AG04449 (cell line): ENCODE measurements at regions not wholly inside any gene's neighbourhood (a gene's known extent, or its start where the extent isn't known, plus 50 kb on each side); places are given as distances from the start of the nearest gene placed in this dataset.

Experiments
- CTCF ChIA-PET: fragments of 350-600 bp; formaldehyde crosslinking; extraction: SDS; loops from one replicate; lab custom pipeline; 2021; ENCODE audit warnings: antibody characterized with exemption; lab: Yijun Ruan, JAX
- POLR2A ChIA-PET: fragments of 400-600, 350-600 bp; formaldehyde crosslinking; extraction: SDS; loops from one replicate; lab custom pipeline; 2020; ENCODE audit warnings: antibody characterized with exemption, inconsistent platforms; lab: Yijun Ruan, JAX
- DNase-seq: peaks from one replicate; pipeline ENCODE4 v3.0.0-alpha.2; 2010; ENCODE audit warnings: low read depth, low spot score
- H3K4me3 ChIP-seq: 2 replicates; pipeline ENCODE4 v1.5.1; 2011; ENCODE audit warnings: low read depth, mild to moderate bottlenecking, control low read depth, low read length
- TF ChIP-seq, protein P1 (sequence below): IDR thresholded peaks from one replicate; pipeline ENCODE4 v1.5.1; 2011; ENCODE audit warnings: mild to moderate bottlenecking, moderate library complexity, low read length, control low read depth, inconsistent platforms; ENCODE audit not compliant: insufficient read depth; ENCODE audit errors: missing control alignments

DNA sequence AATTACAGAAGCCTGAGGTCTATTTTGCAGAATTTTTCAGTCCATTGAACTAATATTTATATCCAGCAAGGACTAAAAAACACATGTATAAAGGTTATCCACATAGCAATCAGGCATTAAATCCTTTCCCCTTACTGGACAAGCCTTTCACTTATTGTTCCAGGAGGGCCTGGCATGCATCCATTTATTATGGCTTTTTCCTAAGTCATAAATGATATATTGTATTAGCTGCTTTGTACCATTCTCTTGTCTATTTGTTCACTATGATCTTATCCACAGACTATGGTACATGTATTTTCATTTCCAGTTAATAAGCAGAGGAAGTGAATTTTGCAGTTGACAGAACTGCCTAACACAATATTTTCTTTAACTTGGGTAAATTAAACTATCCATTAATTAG, 105.4 kb upstream of the ANK2 start:
- no peak for DNase-seq
- CTCF ChIA-PET: interaction anchor here (1.3 to 14.5 kb wide), 4 partner anchors 8 to 178 kb away, joined by 4 to 289 read pairs (median 15); no protein-coding TSS in a partner anchor
- TF ChIP-seq, protein P1, sequence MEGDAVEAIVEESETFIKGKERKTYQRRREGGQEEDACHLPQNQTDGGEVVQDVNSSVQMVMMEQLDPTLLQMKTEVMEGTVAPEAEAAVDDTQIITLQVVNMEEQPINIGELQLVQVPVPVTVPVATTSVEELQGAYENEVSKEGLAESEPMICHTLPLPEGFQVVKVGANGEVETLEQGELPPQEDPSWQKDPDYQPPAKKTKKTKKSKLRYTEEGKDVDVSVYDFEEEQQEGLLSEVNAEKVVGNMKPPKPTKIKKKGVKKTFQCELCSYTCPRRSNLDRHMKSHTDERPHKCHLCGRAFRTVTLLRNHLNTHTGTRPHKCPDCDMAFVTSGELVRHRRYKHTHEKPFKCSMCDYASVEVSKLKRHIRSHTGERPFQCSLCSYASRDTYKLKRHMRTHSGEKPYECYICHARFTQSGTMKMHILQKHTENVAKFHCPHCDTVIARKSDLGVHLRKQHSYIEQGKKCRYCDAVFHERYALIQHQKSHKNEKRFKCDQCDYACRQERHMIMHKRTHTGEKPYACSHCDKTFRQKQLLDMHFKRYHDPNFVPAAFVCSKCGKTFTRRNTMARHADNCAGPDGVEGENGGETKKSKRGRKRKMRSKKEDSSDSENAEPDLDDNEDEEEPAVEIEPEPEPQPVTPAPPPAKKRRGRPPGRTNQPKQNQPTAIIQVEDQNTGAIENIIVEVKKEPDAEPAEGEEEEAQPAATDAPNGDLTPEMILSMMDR: no peak
- H3K4me3 ChIP-seq: no peak overlapping the region
- POLR2A ChIA-PET: no interaction called here

DNA sequence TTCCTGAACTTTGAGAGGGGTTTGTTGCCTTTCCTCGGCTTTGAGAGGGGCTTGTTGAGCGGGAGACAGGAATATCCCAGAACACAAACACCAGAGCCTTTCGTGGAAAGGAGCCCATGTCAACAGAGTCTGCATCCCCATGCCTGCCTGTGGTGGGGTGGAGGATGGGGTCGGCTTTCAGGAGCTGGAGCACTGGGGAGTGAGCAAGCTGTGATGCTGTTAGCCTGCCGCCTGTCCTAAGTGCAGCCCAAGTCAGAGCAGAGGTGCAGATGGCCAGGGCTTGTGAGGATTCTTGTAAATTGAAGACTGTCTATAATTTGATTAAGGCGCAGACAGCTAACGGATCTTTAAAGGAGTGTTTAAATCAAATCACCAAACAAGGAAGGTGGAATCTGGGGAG, 103.3 kb upstream of the ANK2 start:
- TF ChIP-seq, protein P1: no peak
- DNase-seq: no peak
- CTCF ChIA-PET: interaction anchor here (4.7 to 14.5 kb wide), 2 partner anchors 7 to 180 kb away, joined by 33 to 289 read pairs; no protein-coding TSS in a partner anchor
- POLR2A ChIA-PET: no interaction called here
- H3K4me3 ChIP-seq: no peak overlapping the region

DNA sequence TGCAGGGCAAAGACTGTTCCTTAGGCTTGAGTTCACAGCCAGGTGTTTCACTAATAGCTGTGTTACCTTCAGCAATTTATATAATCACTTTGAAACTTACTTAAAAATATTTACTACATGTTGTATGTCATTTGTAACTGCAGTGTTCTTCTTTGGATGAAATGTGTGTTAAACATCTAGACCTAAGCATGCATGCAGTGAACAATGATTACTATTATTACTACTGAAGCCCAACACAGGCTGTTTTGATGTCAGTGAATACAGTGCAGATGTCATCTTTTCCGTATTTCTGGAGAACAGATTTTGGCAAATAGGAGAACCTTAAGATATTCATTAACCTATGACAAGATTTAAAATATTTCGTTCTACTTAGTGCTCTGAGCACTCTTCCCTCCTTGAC, 101.8 kb upstream of the ANK2 start:
- ChIA-PET CTCF (interaction anchor here (2.1 to 14.5 kb wide), 3 partner anchors 9 to 182 kb away, joined by 6 to 289 read pairs (median 33); no protein-coding TSS in a partner anchor), POLR2A (no interaction called here)
- H3K4me3 ChIP-seq: no peak overlapping the region
- DNase-seq: no peak
- TF ChIP-seq, protein P1: no peak

DNA sequence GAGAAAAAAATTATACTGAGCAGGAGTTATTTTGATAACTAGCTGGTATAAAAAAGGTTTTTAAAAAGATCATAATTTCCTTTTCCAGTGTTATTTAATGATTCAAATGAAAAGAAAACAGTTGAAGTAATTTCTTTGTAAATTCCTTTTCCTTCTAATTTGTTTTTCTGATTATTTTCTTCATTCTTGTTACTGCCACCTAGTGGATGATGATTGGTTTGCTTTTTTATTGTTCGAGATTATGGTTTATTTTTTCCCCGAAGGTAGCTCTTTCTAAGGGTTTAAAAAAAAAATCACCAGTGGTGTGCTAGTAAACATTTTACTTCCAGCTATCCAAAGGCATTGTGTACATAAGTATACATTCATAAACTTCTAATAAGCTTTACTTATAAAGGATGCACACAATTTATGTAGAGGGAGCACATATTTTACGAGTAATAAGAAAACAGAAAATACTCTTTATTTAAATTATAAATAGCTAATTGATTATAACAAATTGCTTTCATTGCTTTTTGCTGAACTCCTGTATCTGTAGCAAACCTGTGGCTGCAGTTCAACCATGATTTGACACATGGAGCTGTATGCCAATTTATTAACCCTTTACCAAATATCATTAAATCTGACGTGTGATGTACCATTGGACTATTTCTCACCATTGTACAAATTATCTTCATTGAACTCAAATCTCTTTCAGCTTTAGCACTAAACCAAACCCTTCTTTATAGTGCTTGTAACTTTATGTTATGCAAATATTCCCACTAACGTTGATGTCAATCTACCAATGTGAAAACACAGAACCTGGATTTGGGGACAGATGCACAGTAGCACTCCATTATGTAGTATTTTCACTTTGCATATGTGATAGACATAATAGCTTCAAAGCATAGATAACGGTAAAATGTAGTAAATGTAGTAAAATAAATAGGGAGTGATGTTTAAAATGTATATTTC, 97.8 kb upstream of the ANK2 start:
- DNase-seq: no peak
- no peak overlapping the region for H3K4me3 ChIP-seq
- ChIA-PET POLR2A (no interaction called here), CTCF (interaction anchor here (0.7 to 2.8 kb wide), 31 partner anchors 8 to 317 kb away, joined by 3 to 27 read pairs (median 4); partner anchors contain the start of genes ANK2, LARP7 and ZGRF1)
- TF ChIP-seq, protein P1: peak; percentile 6

DNA sequence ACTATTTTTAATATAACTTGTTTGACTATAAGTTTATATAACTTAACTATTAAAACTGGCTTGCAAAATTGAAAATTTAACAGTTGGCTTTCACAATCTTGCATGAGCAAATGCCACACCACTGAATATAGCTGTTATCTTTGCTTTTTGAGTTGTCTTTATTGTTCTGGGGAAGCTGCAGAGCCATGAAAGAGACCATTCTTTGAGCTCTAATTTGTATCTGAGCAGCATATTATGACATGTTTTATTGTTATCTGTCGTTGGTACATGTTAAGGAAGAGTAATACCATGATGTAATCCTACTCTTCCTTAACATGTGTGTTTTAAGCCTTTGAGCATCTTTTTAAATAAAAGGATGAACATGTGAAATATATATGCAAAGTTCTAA, 97.1 kb upstream of the ANK2 start:
- ChIA-PET POLR2A (no interaction called here), CTCF (interaction anchor here (0.8 to 2.8 kb wide), 23 partner anchors 7 to 316 kb away, joined by 3 to 27 read pairs (median 5); partner anchors contain the start of genes ANK2, LARP7 and ZGRF1)
- no peak for DNase-seq
- TF ChIP-seq, protein P1: no peak
- no peak overlapping the region for H3K4me3 ChIP-seq

DNA sequence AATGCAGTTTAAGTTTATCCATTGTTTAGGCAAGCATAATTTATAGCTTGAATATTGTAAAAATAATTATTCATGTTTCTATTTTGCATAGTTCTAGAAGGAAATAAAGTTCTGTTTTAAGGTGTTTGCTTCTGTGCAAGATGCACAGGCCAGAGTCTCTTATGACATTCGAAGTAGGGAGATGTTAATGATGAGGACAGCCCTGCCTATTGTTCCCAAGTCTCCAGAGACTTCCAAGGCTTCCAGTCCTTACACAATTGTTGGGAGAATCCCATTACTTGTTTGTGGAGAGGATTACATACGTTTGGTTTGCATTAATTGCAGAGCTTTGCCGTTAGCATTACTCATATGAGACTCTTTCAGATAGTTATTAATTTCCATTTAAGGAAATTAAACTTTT, 96.2 kb upstream of the ANK2 start:
- CTCF ChIA-PET: interaction anchor here (2.1 to 2.8 kb wide), 3 partner anchors 9 to 144 kb away, joined by 6 to 26 read pairs (median 25); no protein-coding TSS in a partner anchor
- DNase-seq: no peak
- TF ChIP-seq, protein P1: no peak
- POLR2A ChIA-PET: no interaction called here
- no peak overlapping the region for H3K4me3 ChIP-seq
